Stimulated activated CD4-positive, alpha-beta T cell treated with anti-CD3 and anti-CD28 coated beads, Interleukin-2, amount 100 ng/mL, for 24 hours (primary cell): ENCODE measurements at regions not wholly inside any gene's neighbourhood (a gene's known extent, or its start where the extent isn't known, plus 50 kb on each side); places are given as distances from the start of the nearest gene placed in this dataset.
"Not testable (repeated sequence)": the region's sequence is repeated elsewhere in the genome, so short reads cannot be mapped to it uniquely, and the experiment has no call there.

Experiments used
- DNase-seq, 2 donors: peaks; one replicate each; pipeline ENCODE4 v3.0.0-alpha.2; 2020

GRCh38 chr18:43819873-43820272, 542.6 kb upstream of the SYT4 start:
- no peak for DNase-seq

DNA sequence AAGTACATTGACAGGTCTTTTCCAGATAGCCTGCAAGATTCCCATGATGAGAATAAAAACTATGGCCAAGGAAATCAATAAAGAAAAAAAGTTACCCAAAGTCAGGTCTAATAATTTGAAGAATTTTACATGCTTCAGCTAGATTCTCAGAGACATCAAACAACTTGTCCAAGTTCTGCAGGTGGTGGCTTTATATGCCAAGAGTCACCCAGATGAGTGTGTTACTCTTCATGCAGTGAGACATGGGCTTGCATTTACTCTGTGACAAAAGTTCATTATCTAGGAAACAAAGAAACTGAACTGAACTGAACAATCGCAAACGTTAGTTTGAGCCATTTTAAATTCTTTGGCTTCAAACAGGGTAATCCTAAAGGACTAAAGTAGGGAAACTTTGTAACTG, 548.5 kb upstream of the SYT4 start:
- DNase-seq, result no peak

DNA sequence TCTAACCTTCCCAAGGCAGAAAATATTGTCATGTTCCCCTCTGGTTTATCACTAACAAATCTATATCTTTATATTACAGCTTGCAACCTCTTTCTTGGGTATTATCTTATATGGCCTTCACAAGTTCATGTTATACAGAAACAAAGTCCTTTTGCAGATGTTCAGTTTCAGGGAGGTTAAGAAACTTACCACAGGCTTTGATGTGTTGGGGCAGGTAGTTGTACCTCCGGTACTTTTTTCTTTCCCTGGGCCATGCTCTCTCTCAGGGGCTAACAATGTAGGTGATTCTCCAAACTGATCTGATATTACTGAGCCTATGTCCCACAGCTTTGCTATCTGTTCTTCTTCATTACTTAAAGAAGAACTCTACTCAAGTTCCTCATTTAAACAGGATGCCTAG, 548.9 kb upstream of the SYT4 start:
- DNase-seq, result no peak

GRCh38 chr18:43827311-43827710, 550.0 kb upstream of the SYT4 start:
- DNase-seq, result no peak

DNA sequence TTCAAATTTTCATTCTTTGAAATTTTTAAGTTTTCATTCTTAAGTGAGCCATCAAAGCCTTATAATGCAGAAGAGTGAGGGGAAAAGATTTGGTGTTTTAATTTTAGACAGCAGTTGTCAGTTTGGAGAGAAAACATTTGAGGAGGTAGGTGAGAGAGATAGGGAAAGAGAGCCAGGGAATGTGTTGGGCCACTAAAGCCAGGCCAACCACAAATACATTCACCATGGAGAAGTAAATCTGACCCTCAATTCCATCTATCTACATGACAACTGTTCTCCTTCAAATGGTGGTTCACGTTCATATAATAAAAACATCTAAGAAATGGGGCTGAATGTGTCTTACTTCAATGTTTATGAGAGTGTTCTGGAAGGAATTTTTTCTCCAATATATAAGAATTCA, 553.0 kb upstream of the SYT4 start:
- no peak for DNase-seq

DNA sequence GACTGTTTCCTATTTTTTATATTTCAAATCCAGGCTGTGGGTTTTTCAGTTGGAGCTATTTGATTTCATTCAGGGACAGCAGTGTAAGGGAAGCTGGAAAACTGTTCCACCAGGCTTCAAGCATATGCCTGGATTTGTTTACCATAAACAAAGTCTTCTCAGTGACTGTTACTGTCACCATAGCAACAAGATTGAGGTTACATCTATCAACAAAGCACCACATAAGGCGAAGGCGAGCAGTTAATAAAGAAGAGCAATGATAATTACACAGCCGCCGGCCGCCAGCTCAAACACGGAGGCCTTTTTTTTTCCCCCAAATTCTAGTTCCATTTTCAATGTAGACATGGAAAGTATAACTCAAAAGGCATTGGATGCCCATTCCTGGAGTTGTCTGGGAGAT, 553.7 kb upstream of the SYT4 start:
- no peak for DNase-seq

GRCh38 chr18:43846299-43846698, 569.0 kb upstream of the SYT4 start:
- DNase-seq, result no peak

DNA sequence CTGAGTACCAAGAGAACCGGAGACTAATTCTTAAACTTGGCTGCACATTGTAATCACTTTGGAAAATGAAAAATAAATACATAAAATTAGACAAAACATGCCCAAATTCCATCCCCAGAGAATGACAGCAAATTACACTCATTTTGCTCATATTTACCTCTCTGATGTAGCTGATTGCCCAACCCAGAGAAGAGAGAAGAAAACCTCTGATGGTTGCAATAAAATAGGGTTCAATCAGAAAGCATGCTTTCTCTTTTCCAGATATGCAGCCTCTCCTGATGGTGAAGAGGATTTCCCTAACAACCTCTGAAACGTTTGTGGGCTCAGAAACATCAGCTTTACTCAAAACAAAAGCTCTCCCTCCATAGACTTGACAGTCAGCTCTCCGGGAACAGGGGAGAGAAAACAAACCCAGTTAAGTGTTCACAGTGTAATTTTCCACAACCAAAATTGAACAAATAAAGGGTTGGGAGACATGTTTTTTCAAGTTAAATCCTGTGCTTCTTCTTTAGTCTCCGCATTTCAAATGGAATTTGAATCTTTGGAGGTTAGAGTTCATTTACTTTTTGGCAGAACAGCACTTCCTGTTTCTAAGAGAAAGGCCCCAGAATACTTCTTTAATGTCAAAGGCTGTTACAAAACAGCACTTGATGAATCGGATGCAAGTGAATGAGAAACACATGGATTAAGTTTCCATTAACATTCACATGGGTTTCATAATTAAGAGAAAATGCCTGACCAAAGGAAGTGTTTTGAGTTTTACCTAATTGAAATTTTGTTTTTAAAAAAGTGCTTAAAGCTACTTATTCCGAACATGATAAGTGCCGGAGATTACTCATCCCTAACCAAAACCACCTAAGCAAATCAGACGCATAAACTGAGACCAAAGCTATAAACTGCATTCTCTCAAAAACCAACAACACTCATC, 570.1 kb upstream of the SYT4 start:
- DNase-seq, result no peak

DNA sequence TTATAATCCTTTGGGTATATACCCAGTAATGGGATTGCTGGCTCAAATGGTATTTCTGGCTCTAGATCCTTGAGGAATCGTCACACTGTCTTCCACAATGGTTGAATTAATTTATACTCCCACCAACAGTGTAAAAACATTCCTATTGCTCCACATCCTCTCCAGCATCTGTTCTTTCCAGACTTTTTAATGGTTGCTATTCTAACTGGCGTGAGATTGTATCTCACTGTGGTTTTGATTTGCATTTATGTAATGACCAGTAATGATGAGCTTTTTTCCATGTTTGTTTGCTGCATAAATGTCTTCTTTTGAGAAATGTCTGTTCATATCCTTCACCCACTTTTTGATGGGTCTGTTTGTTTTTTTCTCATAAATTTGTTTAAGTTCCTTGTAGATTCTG, 572.5 kb upstream of the SYT4 start:
- not testable (repeated sequence) for DNase-seq

DNA sequence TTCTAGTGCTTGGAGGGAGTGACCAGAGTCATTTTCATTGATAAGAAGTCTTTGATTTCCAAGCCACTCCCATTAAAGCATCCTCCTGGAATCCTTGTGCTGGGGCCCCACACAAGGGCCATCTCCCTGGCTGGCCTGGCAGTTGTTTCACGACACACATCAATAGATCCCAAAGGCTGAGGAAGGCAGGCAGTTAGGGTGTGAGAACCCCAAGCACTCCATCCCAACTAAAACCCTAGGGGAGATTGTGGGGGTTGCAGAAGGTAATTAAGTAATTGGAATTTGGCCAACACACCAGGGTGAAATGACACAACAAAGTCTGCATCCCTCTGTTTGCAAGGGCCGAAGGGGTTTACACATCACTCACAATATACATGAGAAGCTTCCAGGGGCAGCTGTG, 578.1 kb upstream of the SYT4 start:
- DNase-seq, result no peak

DNA sequence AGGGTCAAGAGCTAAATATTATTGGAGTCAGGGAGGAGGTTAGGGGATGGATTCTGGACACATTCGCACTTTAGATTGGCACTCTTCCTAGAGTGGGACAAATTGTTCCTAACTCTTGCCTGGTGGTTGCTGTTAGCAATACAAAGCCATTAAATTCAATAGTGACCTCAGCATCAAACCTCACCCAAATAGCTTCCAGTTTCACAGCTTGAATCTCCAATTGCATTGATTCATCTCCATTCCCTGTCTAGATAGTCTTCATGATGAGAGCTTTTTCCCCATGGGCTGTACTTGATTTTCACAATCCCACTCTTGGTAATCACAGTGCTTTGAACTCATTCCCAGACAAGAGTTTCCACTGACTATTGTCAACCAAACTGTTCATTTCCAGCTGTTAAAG, 585.9 kb upstream of the SYT4 start:
- DNase-seq, result no peak

DNA sequence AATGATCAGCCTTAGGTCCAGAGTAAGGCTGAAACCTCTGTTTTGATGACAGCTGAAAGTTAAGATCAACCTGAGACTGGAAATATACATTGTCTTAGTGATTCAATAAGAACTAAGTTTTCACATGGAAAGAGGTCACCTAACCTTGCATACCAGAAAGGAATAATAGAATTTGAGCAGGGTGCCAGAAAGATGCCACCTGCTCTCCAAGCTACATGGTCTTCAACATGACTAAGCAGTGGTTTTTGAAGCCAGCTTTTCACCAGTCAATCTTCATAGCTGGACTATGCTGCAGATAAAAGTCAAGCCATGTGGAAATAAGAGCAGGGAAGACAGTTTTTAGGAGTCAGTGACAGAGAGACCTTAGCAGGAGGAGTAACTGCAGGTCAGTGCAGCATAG, 589.4 kb upstream of the SYT4 start:
- no peak for DNase-seq

DNA sequence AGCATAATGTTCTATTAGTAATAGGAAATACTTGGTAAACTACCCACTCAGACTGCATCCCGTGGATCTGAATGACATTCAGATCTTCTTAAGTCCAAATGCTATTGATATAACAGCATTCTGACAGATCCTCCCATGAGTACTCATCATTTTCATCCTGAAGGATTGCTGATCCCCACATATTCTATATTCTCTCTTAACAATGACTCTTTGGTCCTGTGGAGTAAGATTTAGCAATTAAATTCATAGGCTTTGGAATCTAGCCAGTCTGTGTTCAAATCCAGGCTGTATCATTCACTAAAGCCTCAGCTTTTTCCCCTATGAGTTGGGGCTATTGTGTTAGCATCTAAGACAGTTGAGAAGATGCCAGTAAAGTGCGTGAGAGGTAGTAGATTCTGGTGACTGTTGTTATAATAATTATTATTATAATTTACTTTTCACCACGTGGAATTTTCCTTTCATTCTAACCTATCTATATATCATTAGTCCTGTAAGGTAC, 591.3 kb upstream of the SYT4 start:
- no peak for DNase-seq

DNA sequence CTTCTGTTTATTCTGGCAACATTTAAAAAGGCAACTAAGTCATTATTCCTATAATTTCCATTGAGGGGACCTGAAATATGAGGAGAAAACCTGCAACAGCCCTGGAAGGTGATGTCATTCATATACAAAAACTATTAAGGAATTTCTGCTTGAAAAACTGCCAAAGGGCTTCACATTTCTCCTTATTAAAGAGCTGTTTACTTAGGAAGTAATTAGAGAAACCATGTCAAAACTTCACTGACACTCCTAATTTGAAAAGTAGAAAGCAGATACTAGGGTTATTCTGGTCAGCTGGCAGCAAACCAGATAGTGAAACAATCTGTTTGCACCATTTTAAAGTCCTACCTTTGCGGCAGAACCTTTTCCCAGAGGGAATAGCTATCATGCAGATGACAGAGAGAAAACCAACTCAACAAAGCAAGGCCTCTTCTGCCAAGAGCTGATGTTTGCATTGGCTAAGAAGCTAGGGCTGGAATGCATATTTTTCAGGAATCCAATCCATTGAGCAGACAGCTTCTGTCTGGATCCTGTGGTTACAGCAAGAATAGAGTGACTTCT, 592.2 kb upstream of the SYT4 start:
- no peak for DNase-seq

GRCh38 chr18:43870626-43871025, 593.3 kb upstream of the SYT4 start:
- DNase-seq, result no peak

DNA sequence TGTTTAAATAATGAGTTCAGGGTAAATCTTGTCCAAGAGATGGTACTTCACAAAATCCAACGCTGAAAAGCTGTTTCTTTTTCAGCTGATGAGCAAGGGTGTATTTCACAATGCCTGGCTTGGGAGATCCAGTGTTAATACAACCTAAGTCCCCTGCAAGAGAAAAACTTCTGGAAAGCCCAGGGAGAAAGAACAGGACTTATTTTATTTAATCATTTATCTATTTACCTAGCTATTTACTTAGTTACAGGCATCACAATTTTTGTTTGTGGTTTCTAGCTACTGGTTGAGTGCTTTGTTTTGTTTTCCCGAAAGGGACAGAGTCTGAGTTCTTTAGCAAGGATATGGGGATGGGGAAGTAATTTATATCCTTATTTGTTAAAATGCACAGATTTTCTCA, 598.2 kb upstream of the SYT4 start:
- no peak for DNase-seq

- no peak for DNase-seq
These were observed 599.0 kb upstream of the SYT4 start for GRCh38 chr18:43876286-43876685.

DNA sequence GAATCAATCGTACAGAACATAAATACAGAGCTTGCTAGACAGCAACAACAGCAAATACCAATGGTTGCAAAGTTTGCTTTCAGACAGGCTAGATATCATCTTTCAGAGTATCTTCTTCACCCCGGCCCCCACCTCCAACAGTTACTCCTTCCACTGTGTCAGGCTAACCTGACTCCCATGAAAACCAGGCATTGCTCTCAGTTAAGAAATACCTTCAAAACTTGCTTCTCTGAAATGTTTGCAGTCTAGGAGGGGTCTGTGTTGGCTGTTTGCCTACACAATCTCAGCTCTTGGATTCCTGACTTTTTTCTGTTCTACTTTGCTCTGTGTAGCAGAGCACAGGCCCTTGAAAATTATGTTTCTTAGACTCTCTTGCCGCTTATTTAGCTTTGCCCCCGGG, 599.5 kb upstream of the SYT4 start:
- no peak for DNase-seq

DNA sequence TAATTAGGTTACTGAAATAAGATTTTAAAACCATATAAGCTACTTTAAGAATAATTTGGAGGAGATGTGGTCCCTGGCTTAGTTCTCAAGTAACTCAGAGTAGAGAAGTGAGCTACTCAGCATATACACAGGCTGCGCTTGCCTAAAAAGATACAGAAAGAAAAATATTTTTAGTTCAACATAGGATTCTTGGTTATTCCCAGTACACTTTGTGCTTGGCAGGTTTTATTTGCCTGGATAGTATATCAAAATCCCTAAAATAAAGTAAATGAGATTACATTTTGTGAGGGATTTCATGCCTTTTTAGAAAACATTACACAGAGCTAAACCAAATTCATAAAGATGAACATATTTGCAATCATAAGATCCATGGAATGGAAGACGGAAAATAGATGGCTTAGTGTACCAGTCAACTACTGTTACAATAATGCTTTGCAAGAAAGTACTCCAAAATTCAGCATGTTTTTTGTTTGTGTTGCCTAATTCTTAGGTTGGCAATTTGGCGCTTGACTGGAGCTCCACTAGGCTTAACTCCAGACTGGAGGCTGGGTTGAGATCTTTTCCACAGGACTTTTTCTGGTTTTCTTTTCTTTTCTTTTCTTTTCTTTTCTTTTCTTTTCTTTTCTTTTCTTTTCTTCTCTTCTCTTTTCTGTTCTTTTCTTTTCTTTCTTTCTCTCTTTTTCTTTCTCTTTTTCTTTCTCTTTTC, 600.5 kb upstream of the SYT4 start:
- no peak for DNase-seq

- DNase-seq, result no peak
These were observed 602.1 kb upstream of the SYT4 start for GRCh38 chr18:43879415-43879814.

DNA sequence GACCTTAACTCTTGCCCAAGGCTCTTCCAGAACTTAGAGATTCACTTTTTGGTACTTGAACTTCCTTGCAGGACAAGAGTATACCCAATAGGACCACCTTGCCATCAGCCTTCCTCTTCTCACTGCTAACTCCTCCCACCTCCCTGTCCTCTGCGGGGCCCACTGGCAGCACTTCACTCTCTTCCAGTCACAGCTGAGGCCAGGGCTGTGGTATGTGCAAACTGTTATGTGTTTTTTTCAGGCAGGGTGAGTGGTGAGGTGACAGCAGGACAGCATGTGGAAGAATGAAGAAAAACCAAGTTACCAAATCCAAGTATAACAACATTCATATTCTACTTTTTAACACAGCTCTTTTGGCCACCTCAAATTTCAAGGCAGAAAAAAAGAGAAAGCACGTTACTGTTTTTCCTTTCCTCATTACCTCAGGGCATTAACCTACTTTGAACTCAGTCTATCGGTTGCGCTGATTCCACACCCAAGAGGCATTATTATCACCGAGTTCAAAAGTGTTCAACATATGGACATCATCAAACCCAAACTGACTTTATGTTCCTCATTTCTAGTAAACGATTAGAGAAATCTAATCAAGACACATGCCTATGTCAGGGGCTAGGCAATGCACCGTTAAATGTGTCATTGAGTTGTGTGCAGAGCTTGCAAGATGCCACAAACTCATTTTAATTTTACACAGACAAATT, 605.2 kb upstream of the SYT4 start:
- no peak for DNase-seq

DNA sequence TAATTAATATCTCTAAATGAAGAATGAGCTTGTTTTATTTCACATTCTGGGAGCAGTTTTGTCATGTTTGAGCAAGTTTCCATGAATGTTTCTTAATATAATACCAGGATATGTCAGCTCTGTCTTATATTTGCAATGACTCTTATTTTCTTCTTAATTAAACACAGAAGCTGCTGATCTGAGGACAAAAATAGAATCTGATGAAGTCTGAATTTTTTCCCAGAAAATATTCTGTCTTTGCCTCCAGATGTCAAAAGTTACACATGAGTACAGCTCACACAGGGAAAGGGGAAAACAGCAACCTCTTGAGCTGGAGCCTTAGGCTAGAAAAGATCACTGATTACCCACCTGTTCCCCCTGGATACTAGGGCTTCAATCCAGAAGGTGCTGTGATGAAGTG, 606.6 kb upstream of the SYT4 start:
- no peak for DNase-seq

GRCh38 chr18:43886341-43886740, 609.1 kb upstream of the SYT4 start:
- no peak for DNase-seq
